ENCODE measurements at regions not wholly inside any gene's neighbourhood (a gene's known extent, or its start where the extent isn't known, plus 50 kb on each side); places are given as distances from the start of the nearest gene placed in this dataset.

GRCh38 chr10:10796774-10797415, 220.8 kb upstream of the CELF2 start:
- no peak for DNase-seq

- no peak for DNase-seq
Measured at GRCh38 chr10:10797513-10797912, 220.2 kb upstream of the CELF2 start.

- DNase-seq, result no peak
Measured at GRCh38 chr10:10798102-10798863, 219.4 kb upstream of the CELF2 start.

GRCh38 chr10:10798864-10799192, 218.8 kb upstream of the CELF2 start:
- no peak for DNase-seq

- no peak for DNase-seq
Measured at GRCh38 chr10:10800961-10801360, 216.7 kb upstream of the CELF2 start.

- DNase-seq, result no peak
Measured at GRCh38 chr10:10803278-10803677, 214.4 kb upstream of the CELF2 start.

GRCh38 chr10:10804061-10804460, 213.6 kb upstream of the CELF2 start:
- no peak for DNase-seq

- no peak for DNase-seq
Measured at GRCh38 chr10:10804998-10805740, 212.5 kb upstream of the CELF2 start.

GRCh38 chr10:10807106-10807505, 210.6 kb upstream of the CELF2 start:
- no peak for DNase-seq

- DNase-seq, result no peak
Measured at GRCh38 chr10:10811562-10811961, 206.1 kb upstream of the CELF2 start.

- no peak for DNase-seq
Measured at GRCh38 chr10:10813656-10814055, 204.0 kb upstream of the CELF2 start.

- no peak for DNase-seq
Measured at GRCh38 chr10:10814069-10814468, 203.6 kb upstream of the CELF2 start.

- DNase-seq, result no peak
Measured at GRCh38 chr10:10816447-10816846, 201.2 kb upstream of the CELF2 start.

GRCh38 chr10:10817609-10818008, 200.1 kb upstream of the CELF2 start:
- DNase-seq, result no peak

- no peak for DNase-seq
Measured at GRCh38 chr10:10818082-10818481, 199.6 kb upstream of the CELF2 start.

GRCh38 chr10:10819206-10819856, 198.3 kb upstream of the CELF2 start:
- DNase-seq, result no peak

- no peak for DNase-seq
Measured at GRCh38 chr10:10821926-10822325, 195.7 kb upstream of the CELF2 start.

- DNase-seq, result no peak
Measured at GRCh38 chr10:10824591-10825148, 193.0 kb upstream of the CELF2 start.

- DNase-seq, result no peak
Measured at GRCh38 chr10:10826125-10826524, 191.5 kb upstream of the CELF2 start.

- DNase-seq, result no peak
Measured at GRCh38 chr10:10828623-10829022, 189.0 kb upstream of the CELF2 start.

GRCh38 chr10:10829576-10829975, 188.1 kb upstream of the CELF2 start:
- DNase-seq, result no peak

GRCh38 chr10:10830293-10830986, 187.2 kb upstream of the CELF2 start:
- DNase-seq, result no peak

- DNase-seq, result no peak
Measured at GRCh38 chr10:10831085-10831484, 186.6 kb upstream of the CELF2 start.
